LoVo (cell line): ENCODE measurements at regions not wholly inside any gene's neighbourhood (a gene's known extent, or its start where the extent isn't known, plus 50 kb on each side); places are given as distances from the start of the nearest gene placed in this dataset.
"Not testable (repeated sequence)": the region's sequence is repeated elsewhere in the genome, so short reads cannot be mapped to it uniquely, and the experiment has no call there.

Experiments used
- DNase-seq: peaks from one replicate; pipeline ENCODE4 v3.0.0-alpha.2; 2016; ENCODE audit warnings: low spot score

- DNase-seq = not testable (repeated sequence)
Measured at GRCh38 chr6:21282360-21282759, 311.2 kb upstream of the SOX4 start.

- no peak for DNase-seq
Measured at GRCh38 chr6:21284166-21284565, 309.4 kb upstream of the SOX4 start.

- no peak for DNase-seq
Measured at GRCh38 chr6:21284706-21285105, 308.8 kb upstream of the SOX4 start.

GRCh38 chr6:21294144-21294543 is 299.4 kb upstream of the SOX4 start:
- DNase-seq = no peak

GRCh38 chr6:21295506-21296240 is 297.9 kb upstream of the SOX4 start:
- no peak for DNase-seq

- DNase-seq = no peak
Measured at GRCh38 chr6:21297665-21298064, 295.9 kb upstream of the SOX4 start.

- DNase-seq = no peak
Measured at GRCh38 chr6:21299216-21299615, 294.3 kb upstream of the SOX4 start.

- no peak for DNase-seq
Measured at GRCh38 chr6:21300439-21300838, 293.1 kb upstream of the SOX4 start.

GRCh38 chr6:21305893-21306332 is 287.6 kb upstream of the SOX4 start:
- peak; percentile 32 for DNase-seq

GRCh38 chr6:21306546-21306945 is 287.0 kb upstream of the SOX4 start:
- DNase-seq = no peak

- DNase-seq = no peak
Measured at GRCh38 chr6:21309807-21310221, 283.7 kb upstream of the SOX4 start.

GRCh38 chr6:21310568-21311140 is 282.9 kb upstream of the SOX4 start:
- no peak for DNase-seq

- no peak for DNase-seq
Measured at GRCh38 chr6:21312118-21312517, 281.4 kb upstream of the SOX4 start.

GRCh38 chr6:21317642-21318041 is 275.9 kb upstream of the SOX4 start:
- DNase-seq = no peak

- DNase-seq = no peak
Measured at GRCh38 chr6:21321076-21321475, 272.5 kb upstream of the SOX4 start.

- DNase-seq = no peak
Measured at GRCh38 chr6:21321531-21321930, 272.0 kb upstream of the SOX4 start.

GRCh38 chr6:21323577-21323976 is 270.0 kb upstream of the SOX4 start:
- no peak for DNase-seq

GRCh38 chr6:21325201-21325856 is 268.2 kb upstream of the SOX4 start:
- DNase-seq = no peak

- no peak for DNase-seq
Measured at GRCh38 chr6:21327326-21328112, 266.0 kb upstream of the SOX4 start.

- no peak for DNase-seq
Measured at GRCh38 chr6:21331235-21331634, 262.3 kb upstream of the SOX4 start.

GRCh38 chr6:21332077-21332476 is 261.5 kb upstream of the SOX4 start:
- DNase-seq = no peak

- no peak for DNase-seq
Measured at GRCh38 chr6:21332660-21333059, 260.9 kb upstream of the SOX4 start.

- no peak for DNase-seq
Measured at GRCh38 chr6:21333715-21334114, 259.8 kb upstream of the SOX4 start.
